H9 (cell line): ENCODE measurements at regions not wholly inside any gene's neighbourhood (a gene's known extent, or its start where the extent isn't known, plus 50 kb on each side); places are given as distances from the start of the nearest gene placed in this dataset.

ENCODE experiments used
- DNase-seq: peaks from one replicate; pipeline ENCODE4 v3.0.0-alpha.2; 2017
- H2AFZ ChIP-seq: one replicate; pipeline ENCODE4 v1.6.1; 2013; ENCODE audit warnings: mild to moderate bottlenecking, low read length, control low read depth, moderate library complexity
- H2AK5ac ChIP-seq: 2 replicates; pipeline ENCODE4 v1.6.1; 2013; ENCODE audit warnings: low read length, control low read depth, mixed read lengths; ENCODE audit not compliant: insufficient read length
- H2BK120ac ChIP-seq: one replicate; pipeline ENCODE4 v1.6.1; 2013; ENCODE audit warnings: low read depth, mild to moderate bottlenecking, low read length, control low read depth, inconsistent platforms; ENCODE audit not compliant: poor library complexity, severe bottlenecking
- H2BK12ac ChIP-seq: 2 replicates; pipeline ENCODE4 v1.6.1; 2013; ENCODE audit warnings: low read length, control low read depth, mixed read lengths, low read depth; ENCODE audit not compliant: insufficient read length
- H2BK15ac ChIP-seq: 2 replicates; pipeline ENCODE4 v1.6.1; 2013; ENCODE audit warnings: low read depth, low read length, control low read depth
- H2BK20ac ChIP-seq: one replicate; pipeline ENCODE4 v1.6.1; 2013; ENCODE audit warnings: low read depth, mild to moderate bottlenecking, low read length, control low read depth, inconsistent platforms; ENCODE audit not compliant: poor library complexity, severe bottlenecking
- H2BK5ac ChIP-seq: 2 replicates; pipeline ENCODE4 v1.6.1; 2013; ENCODE audit warnings: low read length, control low read depth, mixed read lengths; ENCODE audit not compliant: insufficient read length
- H3K14ac ChIP-seq: 2 replicates; pipeline ENCODE4 v1.6.1; 2013; ENCODE audit warnings: low read length, control low read depth; ENCODE audit not compliant: insufficient read depth
- H3K18ac ChIP-seq: 2 replicates; pipeline ENCODE4 v1.6.1; 2013; ENCODE audit warnings: low read depth, mild to moderate bottlenecking, mixed read lengths, low read length, control low read depth; ENCODE audit not compliant: insufficient read length
- H3K23ac ChIP-seq: 2 replicates; pipeline ENCODE4 v1.6.1; 2013; ENCODE audit warnings: low read length, control low read depth, mixed read lengths, low read depth; ENCODE audit not compliant: insufficient read length
- H3K23me2 ChIP-seq: 2 replicates; pipeline ENCODE4 v1.6.1; 2013; ENCODE audit warnings: low read depth, mild to moderate bottlenecking, mixed read lengths, low read length, control low read depth; ENCODE audit not compliant: insufficient read length, poor library complexity, severe bottlenecking
- H3K27ac ChIP-seq: 2 replicates; pipeline ENCODE4 v1.5.1; 2013; ENCODE audit warnings: low read length, control low read depth, mixed read lengths, low read depth; ENCODE audit not compliant: insufficient read length
- H3K27me3 ChIP-seq: 2 replicates; pipeline ENCODE4 v1.6.1; 2013; ENCODE audit warnings: low read length, control low read depth, inconsistent platforms; ENCODE audit not compliant: insufficient read depth
- H3K4ac ChIP-seq: 2 replicates; pipeline ENCODE4 v1.6.1; 2013; ENCODE audit warnings: low read depth, mild to moderate bottlenecking, control low read depth, inconsistent platforms, low read length, moderate library complexity
- H3K4me1 ChIP-seq: 2 replicates; pipeline ENCODE4 v1.6.1; 2013; ENCODE audit warnings: low read length, control low read depth, inconsistent platforms; ENCODE audit not compliant: insufficient read depth
- H3K4me2 ChIP-seq: 2 replicates; pipeline ENCODE4 v1.6.1; 2013; ENCODE audit warnings: low read length, control low read depth, mixed read lengths; ENCODE audit not compliant: insufficient read length, insufficient read depth
- H3K56ac ChIP-seq: 2 replicates; pipeline ENCODE4 v1.6.1; 2013; ENCODE audit warnings: low read depth, mild to moderate bottlenecking, mixed read lengths, low read length, control low read depth; ENCODE audit not compliant: insufficient read length
- H3K79me1 ChIP-seq: 2 replicates; pipeline ENCODE4 v1.6.1; 2013; ENCODE audit warnings: low read depth, mild to moderate bottlenecking, moderate library complexity, low read length, control low read depth, inconsistent platforms; ENCODE audit not compliant: insufficient read depth, poor library complexity, severe bottlenecking
- H3K79me2 ChIP-seq: 2 replicates; pipeline ENCODE4 v1.6.1; 2013; ENCODE audit warnings: low read length, control low read depth, inconsistent platforms; ENCODE audit not compliant: insufficient read depth
- H3K9ac ChIP-seq: 2 replicates; pipeline ENCODE4 v1.6.1; 2013; ENCODE audit warnings: low read length, control low read depth, mixed read lengths; ENCODE audit not compliant: insufficient read length; ENCODE audit errors: extremely low read depth
- H3K9me3 ChIP-seq: one replicate; pipeline ENCODE4 v1.6.1; 2013; ENCODE audit warnings: low read depth, low read length, inconsistent platforms; ENCODE audit not compliant: control insufficient read depth
- H3T11ph ChIP-seq: one replicate; pipeline ENCODE4 v1.6.1; 2013; ENCODE audit warnings: mild to moderate bottlenecking, low read length, control low read depth, inconsistent platforms
- H4K20me1 ChIP-seq: one replicate; pipeline ENCODE4 v1.6.1; 2013; ENCODE audit not compliant: control insufficient read depth, insufficient read length, insufficient read depth
- H4K5ac ChIP-seq: 2 replicates; pipeline ENCODE4 v1.6.1; 2013; ENCODE audit warnings: low read depth, mild to moderate bottlenecking, mixed read lengths, low read length, control low read depth; ENCODE audit not compliant: insufficient read length
- H4K8ac ChIP-seq: replicated peaks from 2 replicates; pipeline ENCODE4 v1.6.1; 2013; ENCODE audit warnings: low read length, control low read depth, mixed read lengths, low read depth; ENCODE audit not compliant: insufficient read length
- H4K91ac ChIP-seq: 2 replicates; pipeline ENCODE4 v1.6.1; 2013; ENCODE audit warnings: low read depth, mild to moderate bottlenecking, moderate library complexity, mixed read lengths, low read length, control low read depth; ENCODE audit not compliant: insufficient read length
- H3K27ac Mint-ChIP-seq, 3 experiments: 2 replicates in 2 of 3; 3 replicates in 1 of 3; pipeline ENCODE4 v1.8.0; 2020 to 2021; ENCODE audit warnings: mixed read lengths in 3 of 3, mild to moderate bottlenecking in 1 of 3, moderate library complexity in 1 of 3
- H3K27me3 Mint-ChIP-seq: 2 replicates; pipeline ENCODE4 v1.8.0; 2021; ENCODE audit warnings: low read depth, mild to moderate bottlenecking, moderate library complexity, mixed read lengths
- H3K36me3 Mint-ChIP-seq, 3 experiments: 2 replicates in 2 of 3; 3 replicates in 1 of 3; pipeline ENCODE4 v1.8.0; 2020 to 2021; ENCODE audit warnings: low read depth in 3 of 3, mixed read lengths in 3 of 3; ENCODE audit not compliant: insufficient read depth in 1 of 3
- H3K4me1 Mint-ChIP-seq, 2 experiments: 2 replicates each; pipeline ENCODE4 v1.8.0; 2020; ENCODE audit warnings: mixed read lengths in 2 of 2
- H3K4me3 Mint-ChIP-seq, 2 experiments: 2 replicates in 1 of 2; 3 replicates in 1 of 2; pipeline ENCODE4 v1.8.0; 2020 to 2021; ENCODE audit warnings: mild to moderate bottlenecking in 2 of 2, mixed read lengths in 2 of 2, moderate library complexity in 1 of 2
- H3K9me3 Mint-ChIP-seq, 2 experiments: 2 replicates in 1 of 2; 3 replicates in 1 of 2; pipeline ENCODE4 v1.8.0; 2020; ENCODE audit warnings: mild to moderate bottlenecking in 2 of 2, mixed read lengths in 2 of 2, moderate library complexity in 1 of 2
- WGBS: extraction: QIAGEN DNeasy Blood & Tissue Kit; methylation state at CpG from one replicate; pipeline ENCODE4 v1.1.7; 2013; ENCODE audit warnings: missing lambda C conversion rate, low lambda C conversion rate, mixed read lengths; ENCODE audit not compliant: insufficient read length; ENCODE audit errors: extremely low coverage; 5-methylcytosine and 5-hydroxymethylcytosine counted together
- TF ChIP-seq, protein P1 (sequence below): fragments of 200-600 bp; sonication (generic); conservative IDR thresholded peaks from 3 replicates; pipeline ENCODE4 v1.8.0; 2021; ENCODE audit warnings: antibody characterized with exemption, mild to moderate bottlenecking

DNA sequence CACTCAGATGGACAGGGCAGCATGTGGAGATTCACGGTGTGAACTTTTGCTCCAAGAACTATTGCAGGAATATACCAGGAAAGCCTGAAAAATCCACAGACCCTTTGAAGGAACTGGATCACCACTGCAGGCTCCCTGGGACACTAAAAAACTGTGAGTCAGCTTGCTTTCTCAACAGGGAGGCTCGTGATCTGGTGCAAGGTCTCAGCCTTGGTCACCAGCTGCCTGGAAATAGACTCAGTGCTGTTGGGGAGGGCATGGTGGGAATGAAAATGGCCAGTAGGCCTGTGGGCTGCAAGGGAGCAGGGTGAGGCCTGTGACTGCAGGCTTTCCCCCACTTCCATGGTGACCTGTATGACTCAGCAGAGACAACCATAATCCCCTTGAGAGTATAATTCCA is 426.4 kb upstream of the RPS6KA3 start:
- no peak overlapping the region for H2AFZ ChIP-seq
- no peak overlapping the region for H3K23ac ChIP-seq
- no peak for DNase-seq
- no peak overlapping the region for H3K56ac ChIP-seq
- no peaks in the 10 kb centered on the region for H3K4me1 ChIP-seq
- H3K4ac ChIP-seq = no peak overlapping the region
- H3K27me3 Mint-ChIP-seq = no peaks in the 10 kb centered on the region; the same call in 1 of the 2 replicates
- TF ChIP-seq, protein P1, sequence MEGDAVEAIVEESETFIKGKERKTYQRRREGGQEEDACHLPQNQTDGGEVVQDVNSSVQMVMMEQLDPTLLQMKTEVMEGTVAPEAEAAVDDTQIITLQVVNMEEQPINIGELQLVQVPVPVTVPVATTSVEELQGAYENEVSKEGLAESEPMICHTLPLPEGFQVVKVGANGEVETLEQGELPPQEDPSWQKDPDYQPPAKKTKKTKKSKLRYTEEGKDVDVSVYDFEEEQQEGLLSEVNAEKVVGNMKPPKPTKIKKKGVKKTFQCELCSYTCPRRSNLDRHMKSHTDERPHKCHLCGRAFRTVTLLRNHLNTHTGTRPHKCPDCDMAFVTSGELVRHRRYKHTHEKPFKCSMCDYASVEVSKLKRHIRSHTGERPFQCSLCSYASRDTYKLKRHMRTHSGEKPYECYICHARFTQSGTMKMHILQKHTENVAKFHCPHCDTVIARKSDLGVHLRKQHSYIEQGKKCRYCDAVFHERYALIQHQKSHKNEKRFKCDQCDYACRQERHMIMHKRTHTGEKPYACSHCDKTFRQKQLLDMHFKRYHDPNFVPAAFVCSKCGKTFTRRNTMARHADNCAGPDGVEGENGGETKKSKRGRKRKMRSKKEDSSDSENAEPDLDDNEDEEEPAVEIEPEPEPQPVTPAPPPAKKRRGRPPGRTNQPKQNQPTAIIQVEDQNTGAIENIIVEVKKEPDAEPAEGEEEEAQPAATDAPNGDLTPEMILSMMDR = no peak
- H3K4me1 Mint-ChIP-seq = peaks cover 0 to 1% of the 10 kb centered on the region in 2 experiments; a peak in 2 of 4 replicates
- no peak overlapping the region for H3T11ph ChIP-seq
- no peak overlapping the region for H2BK5ac ChIP-seq
- no peak overlapping the region for H3K18ac ChIP-seq
- H2BK12ac ChIP-seq = no peak overlapping the region
- H2BK20ac ChIP-seq = no peak overlapping the region
- no peaks in the 10 kb centered on the region for H3K23me2 ChIP-seq
- no peak overlapping the region for H3K27ac ChIP-seq
- H3K14ac ChIP-seq = no peak overlapping the region
- H3K4me2 ChIP-seq = no peak overlapping the region
- H4K8ac ChIP-seq = no peak overlapping the region
- no peak overlapping the region for H4K5ac ChIP-seq
- H3K4me3 Mint-ChIP-seq = no peak overlapping the region; a peak in 1 of 5 replicates
- no peaks in the 10 kb centered on the region for H3K79me1 ChIP-seq
- no peak overlapping the region for H2BK15ac ChIP-seq
- H3K9me3 ChIP-seq = peaks cover 10% of the 10 kb centered on the region
- WGBS = no CpG with 5 or more reads among the region's 2 CpGs
- H3K9ac ChIP-seq = no peak overlapping the region
- peaks cover 0 to 19% (median 2%) of the 10 kb centered on the region in 3 experiments; a peak in 4 of 7 replicates for H3K36me3 Mint-ChIP-seq
- H4K91ac ChIP-seq = no peak overlapping the region
- no peak overlapping the region for H3K27ac Mint-ChIP-seq
- no peaks in the 10 kb centered on the region for H3K79me2 ChIP-seq
- no peak overlapping the region for H2AK5ac ChIP-seq
- no peak overlapping the region for H2BK120ac ChIP-seq
- no peaks in the 10 kb centered on the region for H3K27me3 ChIP-seq
- peaks cover 4 to 53% of the 10 kb centered on the region in 2 experiments for H3K9me3 Mint-ChIP-seq
- no peaks in the 10 kb centered on the region for H4K20me1 ChIP-seq
